CD4-positive, alpha-beta T cell treated with Interleukin-4 for 4 hours (primary cell): ENCODE measurements at regions not wholly inside any gene's neighbourhood (a gene's known extent, or its start where the extent isn't known, plus 50 kb on each side); places are given as distances from the start of the nearest gene placed in this dataset.
"Not testable (repeated sequence)": the region's sequence is repeated elsewhere in the genome, so short reads cannot be mapped to it uniquely, and the experiment has no call there.

Experiments
- DNase-seq: peaks from one replicate; pipeline ENCODE4 v3.0.0-alpha.2; 2020

- DNase-seq = no peak
Measured at GRCh38 chr4:55251896-55252295, 94.1 kb upstream of the SRD5A3 start.

DNA sequence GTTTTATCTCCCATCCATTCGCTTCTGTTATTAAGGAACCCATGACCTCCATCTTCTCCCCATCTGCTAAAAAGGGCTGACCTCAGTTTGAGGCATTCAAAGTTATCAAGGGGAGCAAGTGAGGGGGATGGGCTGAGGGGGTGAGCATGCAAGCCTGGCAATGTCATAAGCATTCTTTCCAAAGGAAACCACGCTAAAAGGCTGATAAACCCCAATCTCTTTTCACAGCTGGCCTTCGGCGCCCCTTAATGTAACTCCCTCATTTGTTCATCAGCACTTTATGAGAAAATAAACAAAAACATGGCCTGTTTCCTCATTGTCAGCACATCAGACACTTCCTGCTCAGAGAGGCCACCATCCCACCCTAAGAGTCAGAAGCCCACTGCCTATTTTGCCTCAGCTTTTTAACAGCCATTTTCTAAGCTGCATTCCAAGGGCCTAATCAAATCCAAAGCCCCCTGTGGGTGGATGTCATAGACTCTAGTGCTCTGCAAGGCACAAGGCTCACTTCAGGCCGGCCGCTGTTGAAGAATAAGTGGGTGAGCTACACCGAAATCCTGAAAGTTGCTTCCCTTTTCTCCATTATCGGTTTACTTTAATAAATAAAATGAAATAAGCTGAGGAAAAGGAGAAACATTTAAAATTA, 92.0 kb upstream of the SRD5A3 start:
- no peak for DNase-seq

- no peak for DNase-seq
Measured at GRCh38 chr4:55255179-55255578, 90.9 kb upstream of the SRD5A3 start.

- no peak for DNase-seq
Measured at GRCh38 chr4:55256787-55257186, 89.3 kb upstream of the SRD5A3 start.

DNA sequence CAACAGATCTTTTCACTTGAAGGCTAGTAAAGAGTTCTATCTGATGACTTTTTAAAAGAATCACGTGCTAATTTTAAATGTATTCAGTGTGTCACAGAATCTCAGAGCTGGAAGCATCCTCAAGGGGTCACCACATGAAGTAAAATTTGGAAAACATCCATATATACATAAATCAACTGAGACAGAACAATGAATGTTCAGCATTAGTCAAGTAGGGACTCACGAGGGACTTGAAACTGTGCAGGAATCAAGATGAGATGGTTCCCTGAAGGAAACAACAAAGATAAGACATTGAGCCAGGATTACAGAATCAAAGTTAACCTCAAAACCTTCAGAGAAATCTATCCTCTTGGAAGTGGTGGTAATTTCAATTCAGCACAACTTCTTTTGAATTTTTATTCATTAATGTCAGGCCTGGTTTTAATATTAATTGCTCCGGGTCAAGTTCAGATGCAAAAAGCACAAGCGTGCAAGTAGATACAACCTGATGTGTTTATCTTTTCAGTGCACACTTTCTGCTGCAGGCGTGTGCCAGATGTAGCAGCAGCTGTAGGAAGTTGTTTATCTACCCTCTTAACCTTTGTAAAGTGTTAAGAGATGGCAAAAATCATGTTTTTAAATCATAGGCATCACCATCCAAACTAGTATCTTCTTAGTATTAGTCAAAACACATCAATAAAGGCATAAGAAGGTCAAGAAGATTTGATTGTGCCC, 87.7 kb upstream of the SRD5A3 start:
- no peak for DNase-seq

GRCh38 chr4:55259294-55259693, 86.7 kb upstream of the SRD5A3 start:
- no peak for DNase-seq

DNA sequence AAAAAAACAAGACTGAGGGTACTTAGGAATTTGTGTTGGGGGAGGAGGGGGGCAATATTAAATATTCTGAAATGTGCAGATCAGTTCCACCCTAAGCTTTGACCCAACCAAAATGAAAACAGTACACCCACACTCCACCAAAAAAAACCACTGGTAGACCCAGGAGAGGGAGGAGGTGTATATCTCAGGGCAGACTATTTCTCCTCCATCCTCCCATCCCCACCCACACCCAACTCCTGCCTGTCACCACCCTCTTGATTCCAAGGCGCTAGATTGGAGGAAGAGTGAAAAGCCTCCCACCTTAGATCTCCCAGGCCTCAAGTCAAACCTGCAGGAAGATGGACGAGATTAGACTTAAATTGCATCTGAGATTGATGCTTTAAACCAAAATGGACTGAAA, 76.6 kb upstream of the SRD5A3 start:
- DNase-seq = no peak

DNA sequence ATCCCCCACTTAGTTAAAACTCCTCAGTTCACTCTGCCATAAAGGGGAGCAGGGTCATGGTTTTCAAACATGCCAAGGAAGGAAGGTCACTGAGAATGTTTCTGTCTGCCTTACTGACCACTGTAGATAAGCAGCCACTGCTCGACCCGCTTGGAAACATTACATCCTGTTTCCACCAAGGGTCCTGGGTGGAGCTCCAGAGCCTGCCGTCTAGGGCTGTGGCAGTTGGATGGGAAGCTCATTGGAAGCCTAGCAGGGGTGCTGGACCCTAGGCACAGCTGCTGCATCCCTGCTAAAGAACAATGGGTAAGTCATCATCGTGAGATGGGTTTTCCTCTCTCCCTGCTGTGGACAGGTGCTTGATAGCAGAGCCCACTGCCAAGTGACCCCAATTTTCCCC, 76.0 kb upstream of the SRD5A3 start:
- DNase-seq = no peak

DNA sequence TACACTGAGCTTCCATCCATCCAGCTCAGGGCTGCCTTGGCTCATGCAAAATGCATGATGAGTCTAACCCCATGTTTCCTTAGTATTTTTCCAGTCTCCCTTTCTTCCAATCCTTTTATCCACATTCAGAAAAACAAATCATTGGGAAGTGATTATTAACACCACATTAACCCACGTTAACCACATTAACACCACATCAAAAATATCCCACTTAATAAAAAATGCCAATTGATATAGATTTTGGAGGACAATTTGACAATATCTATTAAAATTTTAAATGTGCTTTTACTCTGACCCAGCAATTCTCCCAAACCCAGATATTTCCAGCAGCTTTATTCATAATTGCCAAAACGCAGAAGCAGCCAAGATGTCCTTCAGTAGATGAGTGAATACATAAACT, 75.6 kb upstream of the SRD5A3 start:
- no peak for DNase-seq

GRCh38 chr4:55272102-55272501, 73.9 kb upstream of the SRD5A3 start:
- DNase-seq = no peak

GRCh38 chr4:55272589-55272988, 73.5 kb upstream of the SRD5A3 start:
- no peak for DNase-seq

GRCh38 chr4:55277011-55277410, 69.0 kb upstream of the SRD5A3 start:
- DNase-seq = no peak

DNA sequence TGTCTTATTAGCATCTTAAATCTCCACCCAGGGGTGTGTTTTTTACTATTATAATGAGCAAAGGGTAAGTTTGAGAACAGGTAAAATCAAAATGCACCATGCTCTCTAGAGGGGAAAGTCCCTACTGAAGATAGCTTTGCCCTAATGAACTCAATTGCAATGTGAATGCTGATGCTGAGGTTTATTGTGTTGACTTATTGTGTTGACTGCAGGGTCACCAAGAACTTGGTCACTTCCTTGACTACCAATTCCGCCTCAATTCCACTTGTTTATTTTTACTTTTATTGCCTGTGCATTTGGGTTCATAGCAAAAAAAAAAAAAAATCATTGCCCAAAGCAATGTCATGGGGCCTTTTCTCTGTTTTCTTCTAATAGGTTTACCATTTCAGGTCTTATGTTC, 67.7 kb upstream of the SRD5A3 start:
- DNase-seq = no peak

GRCh38 chr4:55280474-55280873, 65.6 kb upstream of the SRD5A3 start:
- DNase-seq = not testable (repeated sequence)

GRCh38 chr4:55281118-55281683, 64.8 kb upstream of the SRD5A3 start:
- DNase-seq = not testable (repeated sequence)

DNA sequence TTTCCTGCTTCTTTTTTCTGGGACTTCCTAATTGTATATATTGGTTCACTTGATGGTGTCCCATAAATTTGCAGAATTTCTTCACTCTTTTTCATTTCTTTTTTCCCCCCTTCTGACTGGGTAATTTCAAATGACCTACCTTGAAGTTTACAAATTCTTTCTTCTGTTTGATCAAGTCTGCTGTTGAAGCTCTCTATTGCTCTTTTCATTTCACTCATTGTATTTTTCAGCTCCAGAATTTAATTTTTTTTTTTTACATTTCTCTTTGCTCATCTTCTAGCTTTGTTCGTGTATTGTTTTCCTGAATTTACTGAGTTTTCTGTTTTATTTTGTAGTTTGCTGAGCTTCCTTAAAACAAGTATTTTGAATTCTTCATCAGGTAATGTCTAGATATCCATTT, 61.7 kb upstream of the SRD5A3 start:
- no peak for DNase-seq

GRCh38 chr4:55291227-55291640, 54.8 kb upstream of the SRD5A3 start:
- DNase-seq = no peak

GRCh38 chr4:55296096-55296495, 49.9 kb upstream of the SRD5A3 start:
- no peak for DNase-seq
